HL-60 (cell line): ENCODE measurements at regions not wholly inside any gene's neighbourhood (a gene's known extent, or its start where the extent isn't known, plus 50 kb on each side); places are given as distances from the start of the nearest gene placed in this dataset.

Source experiments
- GABPA ChIP-seq: IDR thresholded peaks from 2 replicates; pipeline ENCODE4 v1.6.1; 2012; ENCODE audit warnings: low read depth
- POLR2AphosphoS5 ChIP-seq: IDR thresholded peaks from 2 replicates; pipeline ENCODE4 v1.6.1; 2012; ENCODE audit warnings: low read depth
- SPI1 ChIP-seq: IDR thresholded peaks from 2 replicates; pipeline ENCODE4 v1.6.1; 2012; ENCODE audit warnings: low read depth, mild to moderate bottlenecking, borderline replicate concordance
- TF ChIP-seq, protein P1 (sequence below): IDR thresholded peaks from one replicate; pipeline ENCODE4 v1.5.1; 2011; ENCODE audit warnings: low read length, control low read depth, inconsistent platforms; ENCODE audit not compliant: insufficient read depth
- TF ChIP-seq, protein P2 (sequence below): IDR thresholded peaks from 2 replicates; pipeline ENCODE4 v1.6.1; 2012; ENCODE audit warnings: low read depth; ENCODE audit not compliant: insufficient replicate concordance

DNA sequence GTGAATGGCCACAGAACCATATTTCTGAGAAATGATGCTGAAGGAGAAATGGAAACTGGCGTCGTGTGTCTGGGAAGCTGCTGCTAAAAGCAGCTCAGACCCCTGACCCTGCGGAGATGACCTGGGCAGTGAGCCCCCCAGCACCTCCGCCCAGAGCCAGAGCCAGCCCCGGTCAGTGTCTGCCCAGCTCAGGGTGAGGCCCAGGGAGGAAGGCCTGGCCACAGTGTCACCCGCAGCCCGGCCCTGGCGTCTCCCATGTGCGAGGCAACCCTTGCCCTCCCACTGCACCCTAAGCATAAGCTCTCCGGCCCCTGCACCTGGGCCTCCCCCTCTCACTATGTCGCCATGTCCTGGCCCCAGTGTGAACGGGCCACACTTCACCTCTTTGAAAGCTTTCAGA lies 502.8 kb downstream of the EIPR1 start:
- TF ChIP-seq, protein P1, sequence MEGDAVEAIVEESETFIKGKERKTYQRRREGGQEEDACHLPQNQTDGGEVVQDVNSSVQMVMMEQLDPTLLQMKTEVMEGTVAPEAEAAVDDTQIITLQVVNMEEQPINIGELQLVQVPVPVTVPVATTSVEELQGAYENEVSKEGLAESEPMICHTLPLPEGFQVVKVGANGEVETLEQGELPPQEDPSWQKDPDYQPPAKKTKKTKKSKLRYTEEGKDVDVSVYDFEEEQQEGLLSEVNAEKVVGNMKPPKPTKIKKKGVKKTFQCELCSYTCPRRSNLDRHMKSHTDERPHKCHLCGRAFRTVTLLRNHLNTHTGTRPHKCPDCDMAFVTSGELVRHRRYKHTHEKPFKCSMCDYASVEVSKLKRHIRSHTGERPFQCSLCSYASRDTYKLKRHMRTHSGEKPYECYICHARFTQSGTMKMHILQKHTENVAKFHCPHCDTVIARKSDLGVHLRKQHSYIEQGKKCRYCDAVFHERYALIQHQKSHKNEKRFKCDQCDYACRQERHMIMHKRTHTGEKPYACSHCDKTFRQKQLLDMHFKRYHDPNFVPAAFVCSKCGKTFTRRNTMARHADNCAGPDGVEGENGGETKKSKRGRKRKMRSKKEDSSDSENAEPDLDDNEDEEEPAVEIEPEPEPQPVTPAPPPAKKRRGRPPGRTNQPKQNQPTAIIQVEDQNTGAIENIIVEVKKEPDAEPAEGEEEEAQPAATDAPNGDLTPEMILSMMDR: no peak
- TF ChIP-seq POLR2AphosphoS5: no peak
- TF ChIP-seq GABPA: no peak
- no peak for TF ChIP-seq SPI1
- TF ChIP-seq, protein P2, sequence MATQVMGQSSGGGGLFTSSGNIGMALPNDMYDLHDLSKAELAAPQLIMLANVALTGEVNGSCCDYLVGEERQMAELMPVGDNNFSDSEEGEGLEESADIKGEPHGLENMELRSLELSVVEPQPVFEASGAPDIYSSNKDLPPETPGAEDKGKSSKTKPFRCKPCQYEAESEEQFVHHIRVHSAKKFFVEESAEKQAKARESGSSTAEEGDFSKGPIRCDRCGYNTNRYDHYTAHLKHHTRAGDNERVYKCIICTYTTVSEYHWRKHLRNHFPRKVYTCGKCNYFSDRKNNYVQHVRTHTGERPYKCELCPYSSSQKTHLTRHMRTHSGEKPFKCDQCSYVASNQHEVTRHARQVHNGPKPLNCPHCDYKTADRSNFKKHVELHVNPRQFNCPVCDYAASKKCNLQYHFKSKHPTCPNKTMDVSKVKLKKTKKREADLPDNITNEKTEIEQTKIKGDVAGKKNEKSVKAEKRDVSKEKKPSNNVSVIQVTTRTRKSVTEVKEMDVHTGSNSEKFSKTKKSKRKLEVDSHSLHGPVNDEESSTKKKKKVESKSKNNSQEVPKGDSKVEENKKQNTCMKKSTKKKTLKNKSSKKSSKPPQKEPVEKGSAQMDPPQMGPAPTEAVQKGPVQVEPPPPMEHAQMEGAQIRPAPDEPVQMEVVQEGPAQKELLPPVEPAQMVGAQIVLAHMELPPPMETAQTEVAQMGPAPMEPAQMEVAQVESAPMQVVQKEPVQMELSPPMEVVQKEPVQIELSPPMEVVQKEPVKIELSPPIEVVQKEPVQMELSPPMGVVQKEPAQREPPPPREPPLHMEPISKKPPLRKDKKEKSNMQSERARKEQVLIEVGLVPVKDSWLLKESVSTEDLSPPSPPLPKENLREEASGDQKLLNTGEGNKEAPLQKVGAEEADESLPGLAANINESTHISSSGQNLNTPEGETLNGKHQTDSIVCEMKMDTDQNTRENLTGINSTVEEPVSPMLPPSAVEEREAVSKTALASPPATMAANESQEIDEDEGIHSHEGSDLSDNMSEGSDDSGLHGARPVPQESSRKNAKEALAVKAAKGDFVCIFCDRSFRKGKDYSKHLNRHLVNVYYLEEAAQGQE: no peak
